GM19328 (cell line): ENCODE measurements at regions not wholly inside any gene's neighbourhood (a gene's known extent, or its start where the extent isn't known, plus 50 kb on each side); places are given as distances from the start of the nearest gene placed in this dataset.

Experiments
- ATAC-seq: cut with Tn5 transposase; IDR thresholded peaks from one replicate; pipeline ENCODE4 v1.9.1; 2021; ENCODE audit warnings: mild to moderate bottlenecking, moderate library complexity; ENCODE audit not compliant: unreplicated experiment

DNA sequence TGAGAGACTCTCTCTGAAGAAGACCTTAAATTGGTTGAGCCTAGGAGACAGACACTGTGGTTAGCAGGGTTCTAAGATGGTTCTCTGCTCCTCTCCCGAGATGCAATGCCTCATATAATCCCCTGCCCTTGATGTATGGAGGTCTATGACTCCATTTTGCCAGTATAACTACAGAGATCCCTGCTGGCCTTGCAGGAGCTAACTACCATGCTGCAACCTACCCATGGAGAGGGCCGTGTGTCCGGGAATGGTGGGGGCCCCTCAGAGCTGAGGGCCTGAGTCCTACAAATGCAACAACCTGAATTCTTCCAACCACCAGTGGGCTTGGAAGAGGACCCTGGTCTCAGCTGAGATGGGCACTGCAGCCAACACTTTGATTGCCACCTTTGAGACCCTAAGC lies 388.0 kb downstream of the SETD4 start:
- no peak for ATAC-seq

DNA sequence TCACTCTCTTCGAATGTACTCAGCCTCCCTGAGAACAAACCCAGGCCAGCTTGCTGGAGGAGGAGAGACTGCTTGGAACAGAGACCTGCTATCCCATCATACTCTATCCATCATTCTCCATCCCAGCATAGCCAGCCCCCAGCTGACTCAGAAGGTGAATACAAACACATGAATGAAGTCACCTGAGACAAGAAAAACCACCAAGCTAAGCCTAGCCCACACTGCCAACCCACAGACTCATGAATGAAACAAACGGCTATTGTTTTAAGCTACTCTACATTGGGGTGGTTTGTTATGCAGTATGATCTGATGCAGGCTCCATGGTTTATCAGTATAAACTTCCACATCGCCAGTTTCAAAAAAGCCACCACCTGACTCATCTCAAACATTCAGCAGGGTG lies 395.6 kb downstream of the SETD4 start:
- no peak for ATAC-seq

DNA sequence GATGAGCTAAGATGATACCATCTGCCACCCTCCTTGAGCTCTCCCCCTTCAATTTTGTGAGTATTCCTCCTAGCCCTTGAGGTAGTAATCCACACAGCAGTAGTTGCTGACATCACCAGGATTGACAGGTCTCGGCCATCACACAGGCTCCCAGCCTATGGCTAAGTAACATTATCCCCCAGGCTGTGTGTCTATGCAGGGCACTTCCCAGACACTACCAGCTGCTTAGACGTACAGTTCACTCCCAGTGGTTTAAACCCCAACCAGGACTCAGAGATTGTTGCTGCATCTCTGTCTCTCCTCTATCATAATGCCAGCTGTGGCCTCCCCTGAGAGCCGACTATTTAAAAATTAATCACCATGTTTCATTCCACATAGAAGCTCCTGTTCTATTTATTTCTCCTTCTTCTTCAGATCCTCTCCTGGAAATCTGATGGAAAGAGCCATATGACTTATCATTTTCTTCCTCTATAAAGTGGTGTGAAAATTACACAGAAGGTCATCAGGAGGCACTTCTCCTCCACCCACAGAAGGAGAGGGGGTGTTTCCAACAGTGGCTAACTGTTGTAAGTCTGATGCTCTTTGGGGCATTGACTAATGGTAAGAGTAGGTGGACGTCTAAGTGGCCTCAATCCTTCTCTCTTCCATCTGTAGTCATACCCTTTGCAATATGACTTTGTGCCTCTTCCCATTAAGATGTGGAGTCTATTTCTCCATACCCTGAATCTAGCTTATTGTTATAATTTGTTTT lies 396.3 kb downstream of the SETD4 start:
- no peak for ATAC-seq

DNA sequence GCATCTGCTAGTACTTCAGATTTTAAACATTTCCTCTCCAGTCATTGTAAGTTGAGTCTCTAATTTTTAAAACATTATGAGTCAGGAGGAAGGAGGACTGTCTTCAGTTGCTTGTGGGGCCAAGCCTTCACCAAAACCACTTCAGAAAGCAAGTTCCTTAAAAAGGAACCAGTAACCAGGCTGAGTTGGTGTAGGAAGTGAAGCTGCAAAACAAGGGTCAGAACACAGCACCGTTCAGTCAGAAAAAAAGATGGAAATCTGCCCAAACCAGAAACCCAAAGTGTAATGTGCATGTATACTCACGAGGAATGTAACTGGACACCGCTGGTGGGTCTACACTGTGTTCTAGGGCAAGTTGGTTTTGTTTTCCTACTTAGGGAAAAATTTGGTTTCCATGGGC lies 402.1 kb downstream of the SETD4 start:
- ATAC-seq, result no peak

DNA sequence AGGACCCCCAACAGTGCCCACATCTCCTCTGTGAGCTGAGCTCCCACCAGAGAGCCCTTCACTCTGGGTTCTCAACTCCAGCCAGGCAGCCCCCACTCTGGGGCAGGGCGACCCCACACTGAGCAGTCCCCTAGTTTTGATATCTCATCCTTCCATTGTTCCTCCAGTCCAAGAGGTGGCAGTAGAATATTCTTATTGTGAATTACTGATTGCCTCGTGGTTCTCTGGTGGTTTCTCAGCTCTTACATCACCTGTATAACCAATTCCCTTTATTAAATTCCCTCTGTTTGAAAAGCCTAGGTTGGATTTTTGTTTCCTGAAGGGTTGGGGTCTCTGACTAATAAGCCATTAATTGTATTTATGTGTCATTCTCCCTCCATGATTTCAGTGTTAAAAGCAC lies 407.5 kb downstream of the SETD4 start:
- no peak for ATAC-seq

DNA sequence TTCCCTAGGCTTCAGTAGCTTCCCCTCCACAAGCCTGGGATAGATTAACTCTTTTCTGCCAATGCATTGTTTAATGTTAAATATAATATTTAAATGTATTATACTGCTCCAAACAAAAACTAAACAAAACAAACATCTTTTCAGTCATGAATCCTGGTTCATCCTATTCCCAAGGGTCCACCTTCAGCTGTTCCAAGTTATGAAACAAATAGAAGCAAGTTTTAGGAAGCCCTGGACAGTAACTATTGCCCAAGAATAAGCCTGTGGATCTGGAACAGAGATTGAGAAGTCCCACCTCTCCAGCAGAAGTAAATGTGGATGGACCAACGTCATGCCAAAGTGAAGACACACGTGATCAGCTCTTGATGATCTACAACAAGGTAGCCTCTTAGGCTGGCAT lies 408.1 kb downstream of the SETD4 start:
- ATAC-seq, result no peak

DNA sequence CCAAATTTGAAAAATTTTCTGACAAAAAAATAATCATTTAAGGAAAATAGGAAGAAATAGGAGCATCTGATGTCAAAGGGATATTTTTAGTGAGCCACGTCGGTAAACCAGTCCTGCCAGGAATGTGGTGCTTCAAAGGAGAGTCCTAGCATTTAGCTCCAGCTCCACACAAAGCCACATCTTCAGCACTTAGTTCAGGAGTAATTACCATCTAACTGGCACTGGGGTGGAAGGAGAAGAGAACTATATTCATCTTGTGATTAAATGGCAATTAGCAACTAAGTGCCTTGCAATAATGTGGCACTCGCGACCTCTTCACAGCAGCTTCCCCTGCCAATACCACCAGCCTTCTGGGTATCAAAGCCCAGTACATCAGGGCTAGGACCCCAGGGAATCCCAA lies 409.1 kb downstream of the SETD4 start:
- ATAC-seq, result no peak

DNA sequence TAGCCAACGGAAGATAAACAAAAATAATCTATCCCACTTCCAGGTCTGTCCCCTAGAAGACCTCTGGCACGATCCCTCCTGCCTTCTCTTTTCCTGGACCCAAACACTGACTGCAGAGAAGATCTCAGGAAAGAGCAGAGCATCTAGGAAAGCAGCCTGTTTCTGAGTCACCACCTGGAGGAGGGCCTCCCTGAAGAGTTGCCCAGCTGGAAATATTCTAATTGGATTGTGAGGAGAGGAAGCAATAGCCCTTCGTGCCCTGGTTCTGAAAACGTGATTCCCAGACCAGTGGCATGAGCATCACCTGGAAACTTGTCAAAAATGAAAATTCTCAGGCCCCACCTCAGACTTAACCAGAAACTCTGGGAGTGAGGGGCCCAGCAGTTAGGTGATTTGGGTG lies 411.1 kb downstream of the SETD4 start:
- ATAC-seq, result no peak

DNA sequence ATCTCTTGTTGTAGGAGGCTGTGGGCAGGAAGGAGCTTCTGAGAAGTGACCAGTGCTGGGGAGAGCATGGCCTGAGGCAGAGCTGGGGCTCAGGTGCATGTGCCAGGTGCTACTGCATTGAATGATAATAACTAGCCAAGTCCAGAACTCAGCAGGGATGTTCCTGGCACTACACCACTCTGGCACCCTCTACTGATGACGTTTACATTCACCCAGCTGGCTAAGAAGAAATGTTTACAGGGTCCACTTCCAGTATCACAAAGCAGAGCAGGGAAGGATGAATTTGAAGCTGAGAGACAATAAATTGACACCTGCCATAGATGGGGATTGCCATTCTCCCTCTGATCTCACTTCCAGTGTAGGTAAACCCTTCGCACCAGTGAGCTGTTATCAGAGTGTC lies 411.8 kb downstream of the SETD4 start:
- ATAC-seq, result no peak

DNA sequence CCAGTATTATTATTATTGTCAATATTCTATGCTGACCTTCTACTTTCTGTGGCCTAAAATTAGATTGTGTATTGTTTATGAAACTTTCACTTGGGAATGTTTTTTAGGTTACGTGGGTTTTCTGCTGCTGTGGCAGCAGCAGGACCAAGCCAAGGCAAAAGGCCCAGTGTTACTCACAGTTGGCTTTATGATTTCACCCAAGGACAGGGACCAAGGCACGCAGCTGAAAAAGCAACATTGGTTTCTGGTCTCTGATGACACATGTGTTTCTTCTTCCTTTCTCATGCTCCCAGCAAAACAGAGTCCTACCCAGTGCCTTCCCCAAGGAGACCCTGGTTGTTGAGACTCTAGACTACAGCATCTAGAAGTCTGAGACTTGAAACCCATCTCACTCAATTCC lies 413.7 kb downstream of the SETD4 start:
- ATAC-seq, result no peak

DNA sequence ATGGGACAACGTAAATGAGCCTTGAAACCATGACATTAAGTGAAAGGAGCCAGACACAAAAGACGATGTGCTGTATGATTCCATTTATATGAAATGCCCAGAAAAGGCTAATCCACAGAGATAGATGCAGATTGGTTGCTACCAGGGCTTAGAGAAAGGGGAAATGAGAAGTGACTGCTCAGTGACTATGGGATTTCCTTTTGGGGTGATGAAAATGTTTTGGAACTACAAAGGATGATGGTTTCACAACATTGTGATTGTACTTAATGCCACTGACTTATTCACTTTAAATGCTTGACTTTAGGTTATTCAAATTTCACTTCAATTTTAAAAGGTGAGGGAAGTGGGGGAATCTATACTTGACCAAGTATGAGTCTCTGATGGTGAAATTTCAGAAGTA lies 414.3 kb downstream of the SETD4 start:
- no peak for ATAC-seq

DNA sequence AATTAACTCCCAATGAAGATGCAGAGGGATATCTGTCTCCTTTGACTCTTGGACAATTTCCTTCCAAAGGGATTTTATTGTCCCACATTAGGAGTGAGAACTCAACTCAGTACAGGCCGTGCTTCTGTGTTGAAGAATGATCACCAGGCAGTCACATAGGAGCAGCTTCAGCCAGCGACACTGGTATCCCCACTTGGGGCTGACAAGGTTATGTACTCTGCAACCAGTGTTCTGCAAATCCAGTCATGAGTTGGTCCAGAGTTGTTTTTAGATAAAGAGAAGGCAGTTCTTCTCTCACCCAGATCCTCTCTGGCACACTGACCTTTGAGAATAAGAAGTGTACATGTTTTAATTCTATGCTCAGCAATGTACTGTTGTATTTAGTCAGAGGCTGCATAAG lies 415.8 kb downstream of the SETD4 start:
- ATAC-seq, result no peak

DNA sequence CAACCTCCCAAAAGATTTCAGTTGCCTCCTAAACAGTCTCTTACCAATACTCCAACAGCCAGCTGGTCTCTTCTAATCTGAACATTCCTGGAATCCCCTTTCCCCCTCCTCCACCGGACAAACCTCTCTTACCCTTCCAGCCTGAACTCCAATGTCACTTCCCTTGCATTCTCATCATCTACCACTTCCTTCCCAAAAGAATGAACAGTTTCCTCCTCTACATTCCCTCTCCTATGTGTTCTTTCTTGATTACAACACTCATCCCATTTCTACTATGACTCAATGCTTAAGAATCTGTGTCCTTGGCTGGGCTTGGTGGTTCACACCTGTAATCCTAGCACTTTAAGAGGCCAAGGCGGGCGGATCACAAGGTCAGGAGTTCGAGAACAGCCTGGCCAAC lies 417.1 kb downstream of the SETD4 start:
- no peak for ATAC-seq

DNA sequence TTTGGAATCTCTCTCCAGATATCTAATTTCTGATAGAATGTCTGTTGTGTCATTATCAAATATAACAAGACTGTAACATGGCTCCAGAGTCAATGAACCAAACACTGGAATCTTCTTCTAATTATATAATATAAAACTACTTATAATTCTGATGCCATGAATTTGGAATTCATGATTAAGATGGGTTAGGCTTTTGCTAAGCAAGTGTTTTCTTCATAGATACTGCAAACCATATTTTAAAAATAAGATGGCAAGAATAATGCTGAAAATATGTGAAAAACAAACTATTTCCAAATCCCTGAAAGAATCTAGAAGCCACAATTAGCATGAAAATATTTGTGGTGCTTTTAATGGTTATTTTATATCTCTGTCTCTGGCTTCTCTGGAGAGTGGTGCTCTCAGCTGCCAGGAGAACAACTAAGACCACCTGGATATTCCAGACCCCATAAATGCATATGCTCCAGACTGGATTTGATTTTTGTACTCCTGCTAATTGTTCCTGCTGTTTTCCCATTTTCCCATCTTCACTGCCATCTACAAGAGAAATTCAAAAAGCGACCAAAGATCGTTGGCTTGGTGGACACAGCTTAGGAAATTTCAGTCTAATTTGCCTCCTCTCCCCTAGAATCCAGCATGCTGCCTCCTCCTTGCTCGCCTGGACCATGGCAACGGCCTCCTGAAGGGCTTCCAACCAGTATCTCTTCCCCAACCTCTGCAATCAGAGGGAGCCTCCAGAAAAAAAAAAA lies 418.9 kb downstream of the SETD4 start:
- no peak for ATAC-seq

DNA sequence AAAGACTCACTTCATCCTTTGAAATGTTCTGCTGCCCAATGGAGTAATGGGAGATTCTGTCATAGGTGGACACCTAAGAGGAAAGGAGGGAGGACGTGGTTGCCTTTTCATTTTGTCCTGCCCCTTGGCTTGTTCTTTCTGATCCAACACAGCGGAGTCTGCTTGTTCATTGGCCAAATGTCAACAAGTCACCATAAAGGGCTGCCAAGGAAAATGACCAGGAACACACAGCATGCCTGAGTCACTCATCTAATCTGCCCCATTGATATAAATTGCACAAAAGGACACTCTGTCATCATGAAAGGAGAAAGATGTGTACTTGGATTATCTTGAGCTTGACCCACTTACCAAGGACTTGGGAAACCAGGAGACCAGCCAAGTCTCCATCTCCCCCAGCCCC lies 422.9 kb downstream of the SETD4 start:
- ATAC-seq, result no peak

DNA sequence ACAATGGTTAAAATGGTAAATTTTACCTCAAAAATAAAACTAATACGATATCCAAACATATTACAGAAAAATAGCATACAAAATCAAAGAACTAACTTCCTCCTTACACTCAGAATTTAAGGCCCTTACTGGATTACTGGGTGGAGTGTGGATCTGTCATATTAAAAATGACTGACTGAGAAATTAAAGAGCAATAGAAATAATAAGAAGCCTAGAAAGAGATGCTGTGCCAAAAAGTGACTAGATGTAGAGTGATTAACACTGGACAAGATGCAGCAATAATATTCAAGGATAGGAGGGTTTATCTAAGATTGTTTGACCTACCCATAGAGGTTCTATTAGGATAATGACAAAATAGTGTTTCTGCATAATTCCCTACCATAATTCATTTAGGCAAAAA lies 424.3 kb downstream of the SETD4 start:
- ATAC-seq, result no peak

DNA sequence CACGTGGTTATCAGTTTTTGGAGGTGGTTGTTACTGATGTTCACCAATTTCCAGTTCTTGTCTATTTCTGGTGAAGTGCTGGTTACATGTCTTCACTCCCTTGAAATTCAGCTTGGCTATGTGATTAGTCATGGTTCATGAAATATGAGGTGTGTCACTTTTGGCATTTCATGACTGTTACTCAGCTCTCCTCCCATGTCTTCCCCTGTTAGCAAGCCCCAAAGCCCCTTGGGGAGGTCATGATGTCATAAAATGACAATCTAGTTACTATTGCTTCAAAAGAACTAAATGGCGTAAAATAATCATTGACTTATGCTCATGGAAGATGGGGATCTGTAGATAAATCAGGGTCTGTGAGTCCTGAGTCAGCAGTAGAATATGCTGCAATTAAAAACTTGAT lies 425.1 kb downstream of the SETD4 start:
- ATAC-seq, result no peak

DNA sequence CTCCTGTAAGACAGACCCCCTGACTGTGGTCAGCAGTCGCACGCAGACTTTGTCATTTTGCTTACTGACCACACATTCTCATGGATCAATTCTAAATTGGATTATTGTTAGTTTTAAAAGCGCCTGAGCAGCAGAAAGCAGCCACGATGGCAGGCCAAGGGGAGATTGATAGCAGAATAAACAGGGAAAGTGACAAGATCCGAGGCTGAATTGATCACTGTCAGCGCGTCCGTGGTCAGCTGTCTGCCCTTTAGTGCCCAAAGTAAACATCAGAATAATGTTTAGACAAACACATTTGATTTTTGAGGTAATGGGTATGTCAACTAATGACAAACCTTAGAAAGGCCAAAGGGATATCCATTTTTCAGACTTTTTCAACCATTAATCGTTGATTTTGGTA lies 426.8 kb downstream of the SETD4 start:
- ATAC-seq, result no peak

DNA sequence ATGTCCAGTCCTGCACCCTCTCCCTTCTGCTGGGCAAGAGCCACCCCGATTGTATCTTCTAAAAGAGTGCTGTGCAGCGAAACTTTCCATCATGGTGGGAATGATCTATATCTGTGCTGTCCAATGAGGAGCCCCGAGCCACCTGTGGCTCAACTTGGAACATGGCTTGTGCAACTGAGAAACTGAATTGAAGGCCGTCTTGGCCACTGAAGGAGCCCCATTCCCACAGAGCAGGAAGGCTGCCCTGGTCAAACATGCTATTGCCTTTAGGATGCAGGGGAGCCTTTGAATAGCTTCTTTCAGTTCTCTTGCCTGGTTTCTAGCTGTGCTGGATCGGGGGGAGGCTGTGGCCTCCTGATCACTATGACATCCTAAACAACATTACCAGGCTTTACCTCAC lies 427.6 kb downstream of the SETD4 start:
- no peak for ATAC-seq

DNA sequence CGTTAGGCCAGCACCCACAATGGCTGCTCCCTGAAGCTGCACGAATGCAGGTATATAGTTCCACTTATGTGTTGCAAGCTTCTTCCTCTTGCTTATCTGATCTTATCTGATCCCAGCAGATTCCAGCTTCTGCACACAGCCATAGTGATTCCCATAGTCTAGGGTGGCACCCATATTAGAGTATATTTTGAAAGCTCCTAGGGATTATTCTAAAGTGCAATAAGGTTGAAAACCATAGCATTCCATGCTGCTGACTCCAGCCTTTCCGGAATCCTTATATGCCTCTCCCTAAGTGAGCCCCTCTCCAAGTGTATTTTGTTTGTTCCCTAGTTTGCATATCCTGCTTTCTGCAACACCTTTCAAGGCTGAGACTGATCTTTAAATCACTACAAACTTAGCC lies 432.0 kb downstream of the SETD4 start:
- ATAC-seq, result no peak

DNA sequence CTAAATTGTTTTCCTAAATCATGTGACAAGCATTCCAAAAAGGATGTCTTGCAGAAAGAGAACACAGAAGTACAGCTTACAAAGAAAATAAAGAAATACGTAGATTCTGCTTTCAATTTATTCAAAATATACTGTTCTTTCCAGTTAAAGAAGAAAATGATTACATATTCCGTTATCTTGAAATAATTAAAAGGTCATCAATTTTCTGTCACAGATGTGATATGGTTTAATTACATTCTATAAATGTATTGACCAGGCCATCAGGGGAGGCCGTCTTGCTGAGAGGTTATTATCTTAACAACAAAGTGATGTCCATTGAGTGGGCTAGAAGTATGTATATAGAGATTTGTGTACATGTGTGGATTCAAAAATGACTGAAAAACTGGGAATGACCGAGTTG lies 432.9 kb downstream of the SETD4 start:
- ATAC-seq, result no peak

DNA sequence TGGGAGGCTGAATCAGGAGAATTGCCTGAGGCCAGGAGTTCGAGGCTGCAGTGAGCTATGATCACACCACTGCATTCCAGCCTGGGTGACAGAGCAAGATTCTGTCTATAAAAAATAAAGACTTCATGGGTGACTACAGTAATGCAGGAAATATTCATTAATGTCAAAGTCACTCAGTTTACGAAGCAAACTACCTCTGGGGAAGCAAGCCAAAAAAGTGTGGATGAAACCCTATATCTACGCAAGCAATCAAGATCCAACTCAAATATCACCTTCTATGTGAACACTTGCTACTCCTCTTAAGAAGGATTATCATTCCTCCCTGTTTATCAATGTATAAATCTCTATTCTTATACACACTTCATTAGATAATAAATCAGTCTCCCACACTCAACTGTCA lies 434.8 kb downstream of the SETD4 start:
- no peak for ATAC-seq

DNA sequence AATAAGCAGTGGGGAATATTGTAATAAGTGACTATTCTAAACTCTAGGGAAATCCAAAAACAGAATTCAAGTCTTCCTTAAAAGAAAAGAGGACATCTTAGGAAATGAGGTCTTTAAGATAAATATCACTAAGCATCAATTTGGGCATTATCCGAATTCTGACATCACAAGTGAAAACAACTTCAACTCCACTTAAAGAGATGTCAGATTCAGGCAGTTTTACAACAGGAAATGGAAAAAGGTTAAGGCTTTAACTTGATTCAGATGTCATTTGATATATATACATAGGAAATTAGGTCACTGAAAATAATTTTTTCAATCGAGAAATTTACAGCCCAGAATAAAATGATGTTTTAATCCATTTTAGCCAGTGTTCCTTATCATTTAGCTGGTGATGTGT lies 435.4 kb downstream of the SETD4 start:
- ATAC-seq, result no peak
